ENCODE measurements at regions not wholly inside any gene's neighbourhood (a gene's known extent, or its start where the extent isn't known, plus 50 kb on each side); places are given as distances from the start of the nearest gene placed in this dataset.

DNA sequence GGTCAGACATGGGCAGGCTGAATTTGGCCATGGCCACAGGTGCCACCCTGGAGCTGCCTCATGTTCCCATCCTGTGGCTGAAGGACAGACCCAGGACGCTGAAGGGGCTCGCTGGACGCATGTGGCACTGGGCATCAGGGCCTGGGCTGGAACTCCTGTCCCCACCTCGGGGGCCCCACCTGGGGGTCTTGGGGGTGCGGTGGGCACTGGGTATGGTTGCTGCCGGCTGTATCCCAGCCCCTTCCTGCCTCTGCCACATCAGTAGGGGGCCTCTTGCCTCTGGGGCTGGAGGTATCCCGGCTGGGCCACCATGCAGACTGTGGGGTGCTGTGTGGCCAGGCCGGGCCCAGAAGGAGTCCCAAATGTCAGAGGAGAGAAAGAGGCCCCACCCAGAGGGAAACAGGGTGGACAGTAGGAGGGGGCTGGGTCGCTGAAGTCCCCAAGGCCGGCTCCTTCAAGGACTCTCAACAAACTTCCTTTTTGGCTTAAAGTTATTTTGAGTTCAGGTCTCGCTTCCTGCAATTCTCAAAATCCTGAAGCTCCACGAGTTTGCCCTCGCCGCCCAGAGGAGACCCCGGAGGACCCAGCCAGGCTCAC lies 78.7 kb downstream of the SIK1 start:
- no peak for DNase-seq

DNA sequence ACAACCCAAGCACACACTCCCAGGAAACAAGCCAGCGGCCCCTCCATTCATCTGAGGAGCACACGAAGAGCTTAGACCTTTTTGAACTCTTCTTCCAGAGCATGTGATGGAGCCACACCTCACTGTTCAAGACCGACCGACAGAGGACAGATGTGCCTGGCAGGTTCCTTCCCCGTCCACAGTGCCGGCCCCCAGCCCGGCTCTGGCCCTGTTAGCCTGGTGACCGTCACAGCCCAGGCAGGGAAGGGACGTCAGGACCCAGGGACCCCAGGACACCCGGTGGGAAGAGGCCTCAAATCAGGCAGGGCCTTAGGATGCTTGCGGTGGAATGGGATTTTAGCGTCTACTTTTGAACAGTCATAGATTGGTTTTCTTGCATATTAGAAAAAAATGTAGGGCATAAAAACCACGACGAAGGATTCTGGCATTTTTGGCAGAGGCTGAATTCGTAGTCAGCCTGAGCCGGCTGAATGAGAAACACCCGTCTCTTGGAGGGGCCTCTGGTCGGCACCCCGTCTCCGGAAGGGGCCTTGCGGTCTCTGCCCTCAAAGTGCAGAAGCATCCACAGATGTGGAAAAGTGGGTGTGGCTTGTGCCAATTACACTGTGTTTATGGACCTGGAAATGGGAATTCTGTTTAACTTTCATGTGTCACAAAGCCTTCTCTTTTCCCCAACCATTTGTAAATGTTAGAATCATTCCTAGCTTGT lies 79.3 kb downstream of the SIK1 start:
- no peak for DNase-seq

DNA sequence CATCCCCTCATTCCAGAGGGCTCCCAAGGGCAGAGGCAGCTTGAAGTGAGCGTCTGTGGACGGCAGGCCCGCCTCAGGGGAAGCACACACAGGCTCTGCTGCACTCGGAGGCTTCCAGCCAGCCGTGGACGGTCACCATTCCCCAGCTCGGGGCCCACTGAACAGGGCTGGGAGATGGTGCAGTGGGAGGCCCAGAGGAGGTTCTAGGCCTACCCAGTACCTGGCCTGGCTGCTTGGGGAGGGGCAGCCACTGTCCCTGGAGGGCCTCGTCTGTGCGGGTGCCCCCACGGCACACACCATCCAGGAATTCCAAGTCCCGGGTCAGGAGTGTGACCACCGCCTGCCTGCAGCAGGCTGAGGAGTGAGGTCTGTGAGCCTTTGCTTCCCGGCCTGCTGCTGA lies 80.4 kb downstream of the SIK1 start:
- no peak for DNase-seq

DNA sequence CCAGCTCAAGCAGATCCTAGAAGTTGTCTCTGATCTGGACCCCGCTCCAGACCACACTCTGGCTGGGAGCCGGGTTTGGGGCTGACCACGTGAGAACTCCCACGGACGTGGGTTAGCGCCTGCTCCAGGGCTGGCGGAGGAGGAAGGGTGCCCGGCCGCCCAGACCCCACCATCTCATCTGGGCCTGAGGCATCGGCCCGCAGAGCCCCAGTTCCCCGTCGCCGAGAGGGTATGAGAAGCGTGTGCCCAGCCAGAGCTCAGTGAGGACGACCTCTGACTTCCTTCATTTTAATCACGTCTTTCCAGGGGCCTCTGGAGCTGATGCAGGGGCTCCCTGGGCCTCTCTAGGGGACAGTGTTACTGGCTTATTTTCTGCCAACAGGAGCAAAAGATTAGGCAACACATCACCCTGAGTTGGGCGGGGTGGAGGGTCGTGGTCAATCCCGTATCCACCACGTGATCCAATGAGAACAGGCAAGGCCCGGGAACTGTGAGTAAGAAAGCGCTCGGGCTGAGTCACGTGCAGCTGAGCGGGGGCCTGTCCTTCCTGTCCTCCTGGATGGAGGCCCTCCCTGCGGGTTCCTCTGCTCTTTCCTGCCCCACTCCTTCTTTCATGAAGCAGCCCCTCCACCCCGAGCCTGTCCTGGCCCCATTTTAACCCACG lies 81.1 kb downstream of the SIK1 start:
- DNase-seq, result peak; percentile 29 to 49

DNA sequence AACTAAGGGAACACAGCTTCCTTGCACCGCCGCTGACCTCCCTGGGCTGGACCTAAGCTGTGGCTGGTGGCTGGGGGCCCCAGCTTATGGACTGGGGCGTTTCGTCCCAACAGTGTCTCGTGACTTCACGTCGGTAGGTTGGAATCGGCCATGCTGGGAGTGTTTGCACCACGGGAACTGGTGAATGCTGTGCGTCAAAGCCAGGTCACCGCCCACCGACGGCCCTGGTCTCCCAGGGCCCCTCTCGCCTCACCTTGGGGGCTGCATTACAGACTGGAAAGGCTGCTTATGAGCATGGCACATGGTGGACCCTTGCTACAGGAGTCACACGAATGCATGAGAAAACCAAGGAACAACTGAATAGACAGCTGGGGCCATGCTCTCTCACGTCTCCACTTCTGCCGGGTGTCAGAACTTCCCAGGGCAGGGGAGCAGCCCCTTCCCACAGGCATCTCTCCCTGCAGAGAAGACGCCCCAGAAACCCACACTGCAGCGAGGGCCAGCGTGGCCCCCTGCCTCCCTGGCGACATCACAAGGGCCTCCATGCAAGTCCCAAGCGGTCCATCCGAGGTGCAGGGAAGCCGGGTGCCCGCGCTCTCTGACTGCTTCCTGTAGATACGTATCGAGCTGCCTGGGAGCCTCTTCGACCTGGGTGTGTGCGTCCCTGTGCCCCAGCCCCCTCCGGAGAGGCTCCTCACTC lies 81.7 kb downstream of the SIK1 start:
- DNase-seq, result no peak

DNA sequence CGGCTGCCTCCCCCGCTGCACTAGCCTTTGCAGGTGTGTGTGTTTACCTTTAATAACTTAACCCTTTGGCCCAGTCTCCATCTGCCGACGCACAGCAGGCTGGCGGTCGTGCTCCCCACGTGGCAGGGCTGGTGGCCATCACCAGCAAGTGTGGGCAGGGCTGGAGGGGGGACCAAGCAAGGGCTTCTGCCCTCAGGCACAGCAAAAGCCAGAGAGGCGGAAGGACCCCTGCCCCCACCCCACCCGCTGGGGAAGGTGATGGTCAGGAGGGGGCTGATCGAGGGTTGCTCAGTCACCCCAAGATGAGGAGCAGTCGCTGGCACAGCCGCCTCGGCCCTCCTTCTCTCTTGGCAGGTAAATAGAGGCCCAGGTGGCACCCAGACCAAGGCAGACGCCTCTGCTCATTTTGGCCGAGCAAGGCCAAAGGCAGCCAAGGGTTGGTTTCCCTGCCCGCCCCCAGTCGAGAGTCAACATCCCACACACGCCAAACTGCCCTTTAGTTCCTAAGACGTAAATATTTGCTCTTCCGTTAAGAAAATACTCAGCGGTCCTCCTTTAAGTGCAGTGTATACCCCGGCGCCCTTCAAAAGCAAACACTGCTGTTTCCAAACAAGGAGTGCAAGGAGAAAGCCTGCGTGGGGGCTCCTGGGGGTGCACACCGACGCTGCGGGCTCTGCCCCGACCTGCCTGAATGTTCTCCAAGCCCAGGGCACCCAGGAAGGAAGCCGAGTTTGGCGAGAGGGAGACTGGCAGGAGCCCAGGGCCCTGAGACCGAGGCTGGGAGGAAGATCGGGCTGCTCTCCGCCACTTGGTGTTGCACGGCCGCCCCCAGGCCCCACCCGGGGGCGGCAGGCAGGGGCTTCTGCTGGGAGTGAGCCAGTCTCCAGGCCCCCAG lies 82.7 kb downstream of the SIK1 start:
- no peak for DNase-seq

DNA sequence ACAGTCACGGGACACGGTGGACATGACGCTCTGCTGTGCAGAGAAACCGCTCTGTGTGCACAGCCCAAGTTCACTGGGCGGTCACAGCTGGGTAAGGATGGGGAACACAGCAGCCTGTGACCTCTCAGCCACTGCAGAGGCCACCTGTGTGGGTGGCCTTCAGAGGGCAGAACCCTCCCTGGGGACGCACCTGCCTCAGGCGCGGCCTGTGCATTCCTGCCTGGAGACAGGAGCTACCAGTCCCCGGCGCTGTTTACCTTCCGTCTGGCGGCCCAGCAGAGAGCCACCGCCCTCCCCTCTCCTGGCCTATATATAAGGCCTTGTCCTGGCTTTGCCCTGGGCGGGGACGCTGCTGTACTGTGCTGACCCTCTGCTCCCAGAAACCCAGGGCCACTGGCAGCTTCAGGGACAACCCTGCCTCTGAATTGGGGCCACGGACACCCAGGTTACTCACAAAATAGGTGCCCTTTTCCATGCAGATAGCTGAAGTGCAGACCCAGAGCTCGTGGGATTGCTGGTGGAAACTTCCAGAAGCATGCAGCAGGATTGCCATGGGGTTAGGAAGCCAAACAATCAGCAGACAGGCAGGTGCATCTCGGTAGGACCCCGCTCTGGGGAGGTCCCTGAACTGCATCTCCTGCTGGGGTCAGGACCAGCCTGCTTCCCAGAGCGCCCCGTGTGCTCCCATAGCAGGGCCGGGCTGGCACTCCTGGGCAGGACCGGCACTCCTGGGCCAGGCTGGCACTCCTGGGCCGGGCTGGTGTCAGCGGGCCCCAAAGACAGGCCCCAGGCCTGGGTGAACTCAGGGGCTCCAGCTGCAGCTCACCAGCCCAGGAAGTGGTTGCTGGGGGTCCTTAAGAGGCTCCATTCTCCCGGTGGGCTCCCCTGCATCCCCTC lies 83.6 kb downstream of the SIK1 start:
- no peak for DNase-seq

DNA sequence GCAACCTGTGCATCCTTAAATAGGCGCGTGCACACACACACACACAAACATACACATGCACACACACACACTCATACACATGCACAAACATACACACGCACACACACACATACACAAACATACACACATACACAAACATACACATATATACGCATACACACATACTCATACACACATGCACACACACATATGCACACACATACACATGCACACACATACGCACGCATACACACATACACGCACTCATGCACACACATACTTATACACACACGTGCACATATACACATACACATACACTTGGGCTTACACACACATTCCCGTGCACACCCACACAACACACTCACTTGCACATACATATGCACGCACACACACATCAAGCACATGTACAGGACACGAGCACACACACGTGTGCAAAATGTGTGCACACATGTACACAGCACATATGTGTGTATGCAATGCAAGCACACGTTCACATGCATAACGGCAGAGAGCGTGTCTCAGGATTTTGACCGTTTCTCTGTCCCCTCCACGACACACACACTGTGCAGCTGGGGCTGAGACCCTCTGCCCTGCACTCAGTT lies 84.5 kb downstream of the SIK1 start:
- no peak for DNase-seq

DNA sequence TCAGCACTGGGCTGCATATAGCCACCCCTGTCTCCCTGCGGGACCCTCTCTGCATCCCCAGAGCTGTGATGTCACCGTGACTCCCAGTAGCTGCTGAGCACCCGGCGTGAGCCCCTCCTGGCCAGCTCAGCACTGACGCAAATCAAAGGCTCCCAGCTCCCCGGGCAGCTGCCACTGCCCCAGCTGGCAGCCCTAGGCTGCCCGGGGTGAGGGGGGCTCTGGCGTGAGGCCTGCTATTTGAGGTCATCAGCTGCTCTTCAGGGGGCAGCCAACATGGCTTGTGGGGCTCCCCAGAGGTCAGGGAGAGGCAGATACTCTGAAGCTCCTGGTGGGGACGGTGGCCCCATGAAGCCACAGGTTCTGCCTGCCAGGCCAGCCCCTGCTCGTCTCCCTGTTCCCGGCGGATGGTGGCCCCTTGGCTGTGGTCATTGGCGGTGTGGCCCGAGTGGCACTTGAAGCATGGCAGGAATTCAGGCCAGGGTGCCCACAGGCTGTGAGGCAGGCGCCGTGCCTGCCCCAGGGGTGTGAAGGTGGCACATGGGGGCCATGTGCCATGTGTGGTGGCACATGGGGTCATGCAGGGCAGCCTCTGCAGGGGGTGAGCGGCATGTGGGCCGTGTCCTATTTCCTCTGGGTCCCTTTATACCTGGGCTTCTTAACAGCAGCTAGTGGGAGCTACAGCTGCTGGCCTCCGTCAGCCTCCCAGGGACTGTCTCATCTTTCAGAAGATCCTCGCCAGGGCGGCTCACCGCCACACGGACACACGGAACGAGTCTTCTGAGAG lies 85.4 kb downstream of the SIK1 start:
- no peak for DNase-seq

DNA sequence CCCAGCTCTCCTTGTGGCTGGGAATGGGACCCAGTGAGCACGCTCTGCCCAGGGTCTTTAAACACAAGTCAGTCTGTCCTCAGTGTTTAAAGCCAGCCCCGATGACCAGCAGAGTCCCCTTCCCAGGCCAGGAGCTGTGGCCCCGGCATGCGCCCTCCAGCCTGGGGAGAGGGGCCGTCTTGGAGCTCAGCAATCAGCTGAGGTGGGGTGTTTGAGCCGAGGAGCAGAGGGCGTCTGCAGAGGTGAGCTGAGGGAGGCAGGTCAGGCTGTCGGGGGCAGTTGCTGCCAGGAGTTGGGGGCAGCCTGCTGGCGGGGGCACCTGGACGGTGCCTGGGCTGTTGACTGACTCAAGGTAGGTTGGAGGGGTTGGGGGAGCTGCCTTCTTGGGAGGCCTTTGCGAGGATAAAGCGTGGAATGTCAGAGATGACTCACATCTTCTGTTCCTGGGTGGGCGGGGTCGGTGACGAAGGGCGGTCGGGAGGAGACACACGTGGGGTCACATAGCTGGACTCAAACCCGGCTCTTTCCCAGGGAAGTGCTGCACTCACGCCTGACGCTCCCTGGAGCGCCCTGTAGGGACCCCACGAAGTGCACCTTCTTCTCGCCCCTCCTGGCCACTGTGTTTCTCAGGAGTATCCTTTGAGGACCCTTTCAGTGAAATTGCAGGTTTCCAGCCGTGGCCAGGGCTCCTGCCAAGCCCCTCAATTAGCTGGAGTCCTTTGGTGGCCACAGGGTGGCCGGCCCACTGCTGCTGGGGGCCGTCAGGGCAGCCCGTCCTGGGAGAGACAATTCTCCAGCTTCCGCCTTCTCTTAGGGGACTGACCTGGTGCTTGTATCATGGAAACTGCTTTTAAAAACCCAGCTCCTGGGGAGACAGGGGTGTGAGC lies 86.2 kb downstream of the SIK1 start:
- DNase-seq, result no peak

DNA sequence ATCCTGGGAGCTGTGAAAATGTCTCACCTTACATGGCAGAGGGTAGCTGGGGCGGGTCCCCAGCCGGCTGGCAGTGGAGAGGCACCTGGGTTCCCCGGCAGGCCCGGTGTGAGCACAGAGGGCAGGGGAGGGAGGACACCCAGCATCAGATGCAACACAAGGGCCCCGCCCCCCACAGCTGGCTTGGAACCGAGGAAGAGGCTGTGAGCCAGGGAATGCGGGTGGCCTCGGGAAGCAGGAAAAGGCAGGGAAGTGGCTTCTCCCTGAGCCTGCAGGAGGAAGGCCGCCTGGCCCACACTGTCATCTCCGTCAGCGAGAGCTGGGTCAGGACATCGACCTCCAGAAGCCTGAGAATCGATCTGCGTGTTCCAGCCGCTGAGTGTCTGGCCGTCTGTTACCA lies 87.3 kb downstream of the SIK1 start:
- no peak for DNase-seq

DNA sequence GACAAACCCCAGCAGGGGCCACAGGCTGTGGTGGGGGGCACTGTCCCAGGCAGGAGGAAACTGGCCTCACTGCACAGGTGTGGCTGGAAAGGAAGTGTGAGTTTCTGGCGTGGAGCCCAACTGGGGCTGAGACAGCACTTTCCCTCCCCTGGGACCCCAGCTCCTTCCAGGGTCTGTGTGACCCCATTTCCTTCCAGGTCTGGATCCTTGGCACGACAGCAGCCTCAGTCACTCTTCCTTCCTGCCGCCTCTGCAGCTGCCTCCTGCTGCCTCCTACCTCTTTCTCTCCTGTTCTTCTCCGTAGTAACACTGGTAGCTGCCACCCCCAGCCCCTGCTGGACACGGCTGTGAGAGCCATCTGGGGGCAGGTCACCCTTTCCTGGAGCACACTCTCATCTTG lies 88.0 kb downstream of the SIK1 start:
- DNase-seq, result no peak

DNA sequence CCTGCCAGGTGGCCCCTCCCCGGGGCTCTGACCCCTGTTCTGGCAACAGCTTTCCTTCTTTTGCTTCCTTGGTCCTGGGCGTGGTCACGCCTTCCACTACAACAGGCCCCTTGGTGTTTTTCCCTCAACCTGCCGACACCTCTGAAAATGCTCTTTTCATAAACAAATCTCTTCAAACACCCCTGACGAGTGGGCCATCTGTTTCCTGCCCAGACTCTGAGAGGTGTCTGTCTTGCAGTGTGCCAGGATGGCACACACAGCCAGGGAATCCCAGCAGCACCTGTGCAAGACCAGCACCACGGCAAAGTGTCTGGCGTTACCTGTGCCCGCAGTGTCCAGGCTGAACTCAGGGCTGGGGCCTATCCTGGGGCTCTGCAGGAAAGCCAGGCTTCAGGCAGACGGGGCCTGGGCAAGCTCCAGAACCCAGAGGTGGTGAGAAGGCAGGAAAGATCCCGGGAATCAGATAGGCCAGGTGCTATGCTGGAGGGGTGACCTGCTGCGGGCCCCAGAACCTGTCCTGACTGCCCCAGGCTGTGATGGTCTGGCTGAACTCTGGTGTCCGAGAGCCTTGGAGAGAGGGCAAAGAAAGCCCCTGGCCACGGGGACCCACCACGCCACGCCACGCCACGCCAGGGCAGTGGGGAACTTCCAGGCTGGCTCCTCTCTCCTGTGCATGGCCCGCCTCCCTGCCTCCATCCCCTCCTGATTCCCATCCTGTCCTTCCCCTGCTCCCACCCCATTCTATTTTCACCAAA lies 88.9 kb downstream of the SIK1 start:
- no peak for DNase-seq

DNA sequence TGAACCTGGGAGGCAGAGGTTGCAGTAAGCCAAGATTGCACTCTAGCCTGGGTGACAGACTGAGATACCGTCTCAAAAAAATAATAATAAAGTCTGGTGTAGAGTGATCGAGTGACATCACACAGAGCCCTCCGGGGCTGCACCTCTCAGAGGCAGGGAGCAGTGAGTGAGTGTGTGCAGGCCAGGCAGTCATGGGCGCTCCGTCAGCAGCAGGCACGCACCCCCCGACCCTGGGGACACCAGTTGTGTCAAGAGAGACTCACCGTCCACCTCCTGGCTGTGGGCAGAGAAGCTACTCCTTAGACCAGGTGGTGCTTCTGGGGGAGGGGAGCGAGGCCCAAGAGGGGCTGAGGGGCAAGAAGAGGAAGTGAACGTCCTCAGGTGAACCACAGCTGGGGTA lies 91.8 kb downstream of the SIK1 start:
- DNase-seq, result no peak

DNA sequence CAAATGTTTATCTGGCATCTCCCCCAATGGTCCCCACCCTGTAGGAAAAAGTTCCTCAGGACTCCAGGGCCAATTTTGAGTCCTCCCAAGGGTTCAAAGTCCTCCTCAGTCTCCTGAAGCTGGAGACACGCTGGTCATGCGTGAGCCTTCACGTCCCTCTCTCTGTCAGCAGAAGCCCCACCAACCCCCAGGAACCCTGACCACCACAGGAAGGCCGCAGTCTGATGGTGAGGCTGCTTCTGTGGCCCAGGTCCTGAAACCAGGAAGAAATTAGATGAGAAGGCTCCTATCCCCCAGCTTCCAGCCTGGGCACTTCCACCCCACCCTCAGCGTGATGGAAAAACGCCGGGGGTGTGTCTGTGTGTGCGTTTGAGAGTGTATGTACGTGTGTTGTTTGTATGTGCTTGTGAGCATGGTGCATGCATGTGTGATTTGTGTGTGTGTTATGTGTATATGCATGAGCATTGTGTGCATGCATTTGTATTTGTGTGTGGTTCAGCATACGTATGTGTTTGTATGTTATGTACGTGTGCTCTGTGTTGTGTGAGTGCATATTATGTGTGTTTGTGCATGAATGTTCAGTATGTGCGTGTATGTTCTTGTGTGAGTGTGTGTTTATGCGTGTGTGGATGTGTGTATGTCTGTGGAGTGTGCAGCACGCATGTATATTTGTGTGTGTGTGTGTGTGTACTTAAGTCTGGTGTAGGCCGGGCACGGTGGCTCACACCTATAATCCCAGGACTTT lies 92.5 kb downstream of the SIK1 start:
- no peak for DNase-seq

DNA sequence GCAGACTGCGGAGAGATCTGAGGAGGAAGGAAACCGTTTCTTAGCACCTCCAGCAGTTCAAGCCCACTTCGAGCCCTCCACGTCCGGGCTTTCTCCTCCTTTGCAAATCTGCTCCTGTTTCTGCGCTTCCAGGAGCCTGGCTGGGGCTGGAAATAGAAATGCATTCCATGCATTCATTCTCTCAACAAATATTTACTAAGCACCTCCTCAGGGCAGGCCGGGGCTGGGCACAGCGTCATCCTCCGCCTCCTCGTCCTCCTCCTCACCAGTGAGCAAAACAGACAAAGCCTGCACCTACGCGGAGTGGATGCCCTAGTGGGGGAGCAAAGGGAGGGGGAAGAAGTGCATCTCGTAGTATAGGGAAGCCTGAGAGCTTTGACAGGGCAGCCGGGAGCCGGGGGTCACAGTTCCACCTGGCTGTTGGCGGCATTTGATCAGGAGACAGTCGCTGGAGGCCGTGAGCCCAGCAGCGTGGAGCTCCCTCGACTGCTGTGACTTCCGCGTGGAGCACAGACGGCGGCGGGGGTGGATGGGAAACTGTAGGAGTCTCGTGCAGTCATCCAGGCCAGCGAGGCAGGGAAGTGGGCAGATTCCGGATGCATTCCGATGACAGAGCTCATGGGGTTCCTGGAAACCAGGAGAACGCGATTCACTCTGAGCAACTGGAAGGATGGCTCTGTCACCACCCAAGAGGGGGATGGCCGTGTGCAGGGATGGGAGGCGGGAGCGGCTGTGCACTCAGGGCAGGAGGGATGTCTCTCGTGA lies 93.5 kb downstream of the SIK1 start:
- DNase-seq, result no peak

DNA sequence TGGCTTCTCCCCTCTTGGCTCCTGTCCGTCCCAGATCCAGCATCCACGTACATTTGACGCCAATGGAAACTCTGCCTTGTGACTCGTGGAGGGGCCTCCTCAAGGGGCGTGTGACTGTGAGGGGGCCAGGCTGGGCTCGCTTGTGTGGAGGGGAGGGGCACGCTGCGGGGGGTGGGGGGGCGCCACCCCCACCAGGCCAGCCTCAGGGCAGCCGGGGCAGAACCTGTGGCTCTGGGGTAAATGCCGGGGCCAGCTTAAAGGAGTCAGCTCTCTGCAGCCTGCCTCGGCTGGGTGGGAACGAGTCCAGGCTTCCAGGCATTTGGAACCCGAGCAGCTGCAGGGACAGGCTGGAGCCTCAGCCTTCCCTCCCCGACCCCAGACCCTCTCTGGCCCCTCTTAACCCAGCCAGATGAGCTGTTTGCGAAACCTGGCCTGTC lies 94.1 kb downstream of the SIK1 start:
- no peak for DNase-seq

All from activated CD4-positive, alpha-beta T cell treated with anti-CD3 and anti-CD28 coated beads, Interleukin-2, amount 50 U/mL, for 48 hours (primary cell).